Mucosa of descending colon (tissue), 3 donors: ENCODE measurements at regions not wholly inside any gene's neighbourhood (a gene's known extent, or its start where the extent isn't known, plus 50 kb on each side); places are given as distances from the start of the nearest gene placed in this dataset.

Experiments used
- ATAC-seq: fragments of 200-7000 bp; cut with Tn5 transposase; one replicate; pipeline ENCODE4 v1.9.1; 2020; ENCODE audit warnings: mild to moderate bottlenecking, moderate library complexity
- DNase-seq, 3 donors: peaks; one replicate each; pipeline ENCODE4 v3.0.0-alpha.2; 2020
- H3K36me3 ChIP-seq: fragments of 200-600 bp; one replicate; pipeline ENCODE4 v1.8.0; 2021; ENCODE audit warnings: low read depth, mild to moderate bottlenecking
- H3K4me1 ChIP-seq: fragments of 200-600 bp; one replicate; pipeline ENCODE4 v1.8.0; 2021; ENCODE audit warnings: low read depth, mild to moderate bottlenecking
- H3K4me3 ChIP-seq: fragments of 200-600 bp; one replicate; pipeline ENCODE4 v1.8.0; 2021; ENCODE audit warnings: mild to moderate bottlenecking
- H3K9me3 ChIP-seq: fragments of 200-600 bp; one replicate; pipeline ENCODE4 v1.8.0; 2021; ENCODE audit warnings: mild to moderate bottlenecking
- intact Hi-C, 2 donors: fragments of 100-400 bp; cut with DNase I in 1 of 2; cut with micrococcal nuclease in 1 of 2; formaldehyde crosslinking; loops; one replicate each; pipeline versions ENCODE4 v1.11.0 to v1.11.1; 2022; cut with DNase I, micrococcal nuclease
- TF ChIP-seq, protein P1 (sequence below): fragments of 200-600 bp; IDR thresholded peaks from one replicate; pipeline ENCODE4 v1.8.0; 2022; ENCODE audit warnings: antibody characterized with exemption, mild to moderate bottlenecking
- donor health status: DM: no; HTN: no; CAD: no; lungs with moderate emphysema.
- donor health status: DM: no; HTN: no; CAD: no.
- donor health status: DM: no; HTN: yes; CAD: no.

DNA sequence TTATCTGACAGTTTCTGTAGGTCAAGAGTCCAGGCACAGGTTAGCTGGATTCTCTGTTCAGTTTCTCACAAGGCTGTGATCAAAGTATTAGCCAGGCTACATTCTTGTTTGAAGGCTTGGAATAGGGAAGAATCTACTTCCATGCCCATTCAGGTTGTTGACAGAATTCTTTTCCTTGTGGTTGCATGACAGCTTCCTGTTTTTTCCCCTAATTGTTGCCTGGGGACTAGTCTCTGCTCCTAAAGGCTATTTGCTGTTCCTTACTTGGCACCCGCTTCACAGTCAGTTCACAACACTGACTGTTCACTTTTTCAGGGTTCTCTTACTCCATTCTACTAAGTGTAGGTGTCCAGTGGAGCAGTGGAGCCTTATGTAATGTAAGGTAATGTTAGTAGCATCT is 115.4 kb upstream of the GBE1 start:
- TF ChIP-seq, protein P1, sequence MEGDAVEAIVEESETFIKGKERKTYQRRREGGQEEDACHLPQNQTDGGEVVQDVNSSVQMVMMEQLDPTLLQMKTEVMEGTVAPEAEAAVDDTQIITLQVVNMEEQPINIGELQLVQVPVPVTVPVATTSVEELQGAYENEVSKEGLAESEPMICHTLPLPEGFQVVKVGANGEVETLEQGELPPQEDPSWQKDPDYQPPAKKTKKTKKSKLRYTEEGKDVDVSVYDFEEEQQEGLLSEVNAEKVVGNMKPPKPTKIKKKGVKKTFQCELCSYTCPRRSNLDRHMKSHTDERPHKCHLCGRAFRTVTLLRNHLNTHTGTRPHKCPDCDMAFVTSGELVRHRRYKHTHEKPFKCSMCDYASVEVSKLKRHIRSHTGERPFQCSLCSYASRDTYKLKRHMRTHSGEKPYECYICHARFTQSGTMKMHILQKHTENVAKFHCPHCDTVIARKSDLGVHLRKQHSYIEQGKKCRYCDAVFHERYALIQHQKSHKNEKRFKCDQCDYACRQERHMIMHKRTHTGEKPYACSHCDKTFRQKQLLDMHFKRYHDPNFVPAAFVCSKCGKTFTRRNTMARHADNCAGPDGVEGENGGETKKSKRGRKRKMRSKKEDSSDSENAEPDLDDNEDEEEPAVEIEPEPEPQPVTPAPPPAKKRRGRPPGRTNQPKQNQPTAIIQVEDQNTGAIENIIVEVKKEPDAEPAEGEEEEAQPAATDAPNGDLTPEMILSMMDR, result no peak
- DNase-seq (no peak), ATAC-seq (no peak)
- no peaks in the 10 kb centered on the region for H3K36me3 ChIP-seq
- H3K9me3 ChIP-seq, result no peaks in the 10 kb centered on the region
- no peaks in the 10 kb centered on the region for H3K4me1 ChIP-seq
- intact Hi-C loops, result no loop called here
- no peak overlapping the region for H3K4me3 ChIP-seq

DNA sequence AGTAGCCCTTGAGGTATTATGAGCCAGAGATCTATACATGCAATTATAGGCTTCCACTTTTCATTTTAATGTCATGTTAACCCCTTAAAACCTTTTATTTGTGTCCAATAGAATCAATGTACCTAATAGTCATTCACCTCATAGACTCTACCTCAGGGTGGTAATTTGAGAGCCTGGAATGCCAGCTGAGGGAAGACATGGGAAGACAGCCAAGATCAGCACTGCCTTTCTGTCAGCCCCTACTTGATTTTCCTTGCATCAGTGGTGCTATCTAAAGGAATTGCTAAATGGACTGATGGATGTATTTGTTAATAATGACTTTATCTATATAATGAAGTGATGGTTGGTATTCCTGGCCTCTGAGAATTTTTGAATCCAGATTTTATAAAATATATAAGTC is 113.3 kb upstream of the GBE1 start:
- no peak for DNase-seq
- no peak for ATAC-seq
- H3K4me1 ChIP-seq, result no peaks in the 10 kb centered on the region
- no peaks in the 10 kb centered on the region for H3K36me3 ChIP-seq
- intact Hi-C loops, result no loop called here
- TF ChIP-seq, protein P1, result no peak
- no peaks in the 10 kb centered on the region for H3K9me3 ChIP-seq
- H3K4me3 ChIP-seq, result no peak overlapping the region

DNA sequence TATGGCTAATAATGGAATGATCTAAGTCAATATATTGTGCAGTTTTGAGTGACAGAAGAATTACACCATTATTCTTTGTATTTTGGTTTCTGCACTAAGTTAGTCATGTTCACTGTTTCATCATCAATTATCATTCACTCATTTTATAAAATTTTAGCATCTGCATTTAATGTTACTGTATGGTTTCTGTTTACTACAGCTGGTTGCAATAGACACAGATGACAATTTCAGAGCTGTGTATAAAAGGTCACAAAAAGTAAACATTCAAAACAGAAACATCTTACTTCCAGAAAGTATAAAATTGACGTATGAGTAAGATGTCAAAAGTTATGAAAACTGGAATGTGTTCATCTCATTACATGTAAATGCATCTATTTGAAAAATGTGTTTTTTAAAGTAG is 111.1 kb upstream of the GBE1 start:
- TF ChIP-seq, protein P1, result no peak
- Histone ChIP-seq H3K4me3 (no peak overlapping the region), H3K4me1 (no peaks in the 10 kb centered on the region), H3K36me3 (no peaks in the 10 kb centered on the region), H3K9me3 (no peaks in the 10 kb centered on the region)
- ATAC-seq (no peak), DNase-seq (no peak)
- intact Hi-C loops, result no loop called here

DNA sequence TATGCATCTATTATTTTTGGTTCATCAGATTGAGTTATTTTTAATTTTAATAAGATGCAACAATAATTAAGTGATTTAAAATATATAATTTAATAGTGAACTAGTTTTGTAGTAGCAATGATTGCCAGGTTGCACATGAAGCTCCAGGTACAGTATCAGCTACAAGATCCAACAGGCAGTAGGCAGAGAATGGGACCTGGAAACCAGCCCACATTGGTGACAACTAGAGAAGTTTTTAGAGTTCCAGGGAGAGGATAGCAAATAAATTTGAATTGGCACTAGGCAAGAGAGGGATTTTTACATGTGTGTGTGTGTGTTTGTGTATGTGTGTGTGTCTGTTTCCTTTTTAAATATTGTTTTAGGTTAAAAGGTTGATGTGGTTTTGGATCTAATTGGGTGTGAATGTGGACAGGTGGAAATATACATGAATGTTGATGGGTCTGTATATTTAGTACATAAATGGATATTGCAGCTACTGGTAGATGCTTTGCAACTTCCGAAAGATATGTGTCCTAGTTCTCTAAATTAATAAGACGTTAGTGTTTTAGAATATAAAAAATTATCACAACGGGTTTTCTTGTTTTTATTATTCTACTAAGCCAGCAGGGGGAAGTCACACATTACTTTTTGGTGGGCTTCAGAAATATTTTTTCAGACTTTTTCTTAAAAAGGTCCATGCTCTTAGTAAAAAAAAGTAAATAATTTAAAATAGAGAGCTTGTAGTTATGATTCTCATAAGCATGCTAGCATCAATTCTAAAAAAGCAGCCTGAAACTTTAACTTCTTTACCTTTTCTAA is 110.1 kb upstream of the GBE1 start:
- DNase-seq (no peak), ATAC-seq (no peak)
- TF ChIP-seq, protein P1, result no peak
- intact Hi-C loops, result no loop called here
- Histone ChIP-seq H3K4me1 (no peaks in the 10 kb centered on the region), H3K9me3 (no peaks in the 10 kb centered on the region), H3K4me3 (no peak overlapping the region), H3K36me3 (no peaks in the 10 kb centered on the region)

DNA sequence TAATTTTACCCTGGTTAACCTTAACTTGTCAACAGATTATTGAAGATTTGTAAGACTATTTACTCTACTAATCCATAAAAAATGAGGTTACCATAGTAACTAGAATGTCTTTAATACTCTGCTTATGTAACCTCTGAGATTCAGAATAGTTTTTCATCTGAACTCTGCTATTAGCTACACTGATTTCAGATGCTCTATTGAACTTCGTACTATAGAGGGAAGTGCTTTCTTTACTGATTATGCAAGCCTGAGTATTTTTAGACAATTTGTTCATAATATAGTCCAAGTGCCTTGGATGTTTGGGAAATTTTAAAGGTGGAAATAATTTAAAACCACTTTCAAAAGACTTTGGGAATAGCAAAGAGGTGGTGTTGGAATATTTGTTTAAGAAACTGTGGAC is 107.9 kb upstream of the GBE1 start:
- ATAC-seq (no peak), DNase-seq (no peak)
- intact Hi-C loops, result no loop called here
- Histone ChIP-seq H3K4me3 (no peak overlapping the region), H3K36me3 (no peaks in the 10 kb centered on the region), H3K9me3 (no peaks in the 10 kb centered on the region), H3K4me1 (no peaks in the 10 kb centered on the region)
- TF ChIP-seq, protein P1, result no peak
